22Rv1 (cell line): ENCODE measurements at regions not wholly inside any gene's neighbourhood (a gene's known extent, or its start where the extent isn't known, plus 50 kb on each side); places are given as distances from the start of the nearest gene placed in this dataset.

Experiments used
- ZFX ChIP-seq: fragments of 450-650 bp; IDR thresholded peaks from 2 replicates; pipeline ENCODE4 v1.6.1; 2017; ENCODE audit warnings: antibody characterized with exemption, borderline replicate concordance
- TF ChIP-seq, protein P1 (sequence below): fragments of 450-650 bp; IDR thresholded peaks from 2 replicates; pipeline ENCODE4 v1.5.1; 2017; ENCODE audit warnings: mild to moderate bottlenecking

DNA sequence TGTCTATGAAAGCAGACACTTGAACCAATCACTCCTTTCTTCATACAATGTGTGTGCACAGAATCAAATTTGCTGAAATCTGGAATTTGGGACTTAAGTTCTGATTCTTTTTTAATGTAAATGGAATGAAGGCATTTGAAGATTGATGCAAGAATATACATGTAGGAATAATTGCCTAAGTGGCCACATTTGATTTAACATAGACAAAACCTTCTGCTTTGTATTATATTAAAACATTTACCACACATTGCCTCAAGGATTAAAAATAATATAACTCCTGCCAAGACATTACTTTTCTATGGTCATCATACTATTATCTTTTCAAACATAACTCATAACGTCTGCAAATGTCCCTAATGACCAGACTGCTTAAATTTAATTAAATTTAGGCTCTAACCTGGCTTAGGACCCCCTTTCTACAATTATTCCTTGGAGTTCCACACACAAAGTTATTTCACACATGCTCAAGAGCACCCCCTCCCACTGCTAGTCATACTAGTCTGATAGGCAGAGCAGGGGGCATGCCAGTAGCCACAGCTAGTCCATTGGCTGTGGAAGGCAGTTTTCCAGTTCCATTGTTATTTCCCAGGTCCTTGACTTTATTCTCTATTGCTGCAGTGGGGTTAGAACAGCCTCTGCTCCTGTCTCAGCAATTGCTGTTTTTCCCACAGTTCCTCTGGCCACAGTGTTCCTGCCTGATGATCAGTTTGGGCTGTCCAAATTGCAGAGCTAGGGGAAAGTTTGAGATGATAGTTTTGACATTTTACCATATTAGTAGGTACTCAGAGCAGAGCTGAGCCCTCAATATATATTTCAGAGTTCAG is 360.6 kb upstream of the GRAMD2B start:
- TF ChIP-seq, protein P1, sequence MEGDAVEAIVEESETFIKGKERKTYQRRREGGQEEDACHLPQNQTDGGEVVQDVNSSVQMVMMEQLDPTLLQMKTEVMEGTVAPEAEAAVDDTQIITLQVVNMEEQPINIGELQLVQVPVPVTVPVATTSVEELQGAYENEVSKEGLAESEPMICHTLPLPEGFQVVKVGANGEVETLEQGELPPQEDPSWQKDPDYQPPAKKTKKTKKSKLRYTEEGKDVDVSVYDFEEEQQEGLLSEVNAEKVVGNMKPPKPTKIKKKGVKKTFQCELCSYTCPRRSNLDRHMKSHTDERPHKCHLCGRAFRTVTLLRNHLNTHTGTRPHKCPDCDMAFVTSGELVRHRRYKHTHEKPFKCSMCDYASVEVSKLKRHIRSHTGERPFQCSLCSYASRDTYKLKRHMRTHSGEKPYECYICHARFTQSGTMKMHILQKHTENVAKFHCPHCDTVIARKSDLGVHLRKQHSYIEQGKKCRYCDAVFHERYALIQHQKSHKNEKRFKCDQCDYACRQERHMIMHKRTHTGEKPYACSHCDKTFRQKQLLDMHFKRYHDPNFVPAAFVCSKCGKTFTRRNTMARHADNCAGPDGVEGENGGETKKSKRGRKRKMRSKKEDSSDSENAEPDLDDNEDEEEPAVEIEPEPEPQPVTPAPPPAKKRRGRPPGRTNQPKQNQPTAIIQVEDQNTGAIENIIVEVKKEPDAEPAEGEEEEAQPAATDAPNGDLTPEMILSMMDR: no peak
- no peak for TF ChIP-seq ZFX
